ENCODE measurements at regions not wholly inside any gene's neighbourhood (a gene's known extent, or its start where the extent isn't known, plus 50 kb on each side); places are given as distances from the start of the nearest gene placed in this dataset.

GRCh38 chr14:66380143-66380542 is 106.0 kb upstream of the CCDC196 start:
- no peak for TF ChIP-seq MAFK (IDR thresholded peaks at IDR 0.05; ENCODE audit: low read depth, low read length)
- no peak for TF ChIP-seq RFX5 (IDR thresholded peaks at IDR 0.05; ENCODE audit: low read depth, low read length)
- no peak for TF ChIP-seq MXI1 (IDR thresholded peaks at IDR 0.05; ENCODE audit: borderline replicate concordance, low read depth, low read length)
- TF ChIP-seq SMC3 (IDR thresholded peaks at IDR 0.05; ENCODE audit: low read depth, low read length) = no peak
- no peak for TF ChIP-seq ELK1 (IDR thresholded peaks at IDR 0.05; ENCODE audit: borderline replicate concordance, low read depth, low read length)
- no peak for TF ChIP-seq FOS (IDR thresholded peaks at IDR 0.05; ENCODE audit: low read depth, low read length)
- no peak for TF ChIP-seq USF2 (IDR thresholded peaks at IDR 0.05; ENCODE audit: low read depth, low read length)
- TF ChIP-seq BHLHE40 (IDR thresholded peaks at IDR 0.05; ENCODE audit: low read depth, low read length) = no peak
- H3K79me1 ChIP-seq (ENCODE audit: low read depth in 1 of 2, low read length in 2 of 2) = no peaks in the 10 kb centered on the region
- DNase-seq (no peak), ATAC-seq (ENCODE audit: low read depth) (no peak)
- no peak overlapping the region for H3K9ac ChIP-seq (ENCODE audit: low read depth, low read length)
- H3K4me2 ChIP-seq (ENCODE audit: low read depth, low read length) = no peak overlapping the region
- in situ Hi-C loops (cut with MboI; ENCODE audit: low sequenced_read_pairs) (no loop called here), dilution Hi-C loops (cut with HindIII; ENCODE audit: low sequenced_read_pairs, unreplicated experiment) (no loop called here), intact Hi-C loops (cut with micrococcal nuclease) (no loop called here)
- no peak overlapping the region for H4K5ac ChIP-seq (ENCODE audit: low read depth, low read length)
- H3K14ac ChIP-seq (replicated peaks; ENCODE audit: low read depth, low read length) = no peak overlapping the region
- no peak overlapping the region for H3K4me3 ChIP-seq (ENCODE audit: insufficient read depth, low read depth, low read length)
- no peak overlapping the region for H4K8ac ChIP-seq (ENCODE audit: low read depth in 2 of 2, low read length in 2 of 2)
- no peaks in the 10 kb centered on the region for H3K27me3 ChIP-seq (ENCODE audit: control insufficient read depth, insufficient read depth, low read length)
- 0% methylated on average over 1 of the region's 1 CpG; no CpG with 5 or more reads in 1 of the 2 experiments for WGBS, 2 experiments (ENCODE audit: extremely low coverage in 2 of 2, insufficient read length in 1 of 2)
- H4K91ac ChIP-seq (ENCODE audit: insufficient read depth, low read depth, low read length) = no peak overlapping the region
- CTCF ChIA-PET = no interaction called here
- no peak overlapping the region for H2BK5ac ChIP-seq (ENCODE audit: low read depth, low read length, poor library complexity, severe bottlenecking)
- no peak overlapping the region for H3K18ac ChIP-seq (ENCODE audit: low read depth, low read length)
- no peaks in the 10 kb centered on the region for H3K9me3 ChIP-seq (ENCODE audit: control insufficient read depth, insufficient read depth, low read length)
- no peak overlapping the region for H2AK9ac ChIP-seq (replicated peaks; ENCODE audit: low read depth, low read length, poor library complexity)
- POLR2A ChIA-PET (ENCODE audit: unreplicated experiment) = no interaction called here
- no peak overlapping the region for H2BK120ac ChIP-seq (ENCODE audit: low read depth, low read length)
- H2AK5ac ChIP-seq (ENCODE audit: low read depth, low read length) = no peak overlapping the region
- no peak overlapping the region for H2AFZ ChIP-seq (replicated peaks; ENCODE audit: low read length, poor library complexity)
- no peak overlapping the region for H2BK15ac ChIP-seq (ENCODE audit: low read depth, low read length)
- H3K23ac ChIP-seq (ENCODE audit: low read depth, low read length) = no peak overlapping the region
- no peaks in the 10 kb centered on the region for H3K9me1 ChIP-seq (ENCODE audit: insufficient read depth, low read length)
- no peak overlapping the region for H3K27ac ChIP-seq (ENCODE audit: insufficient read depth, low read length)
- no peak overlapping the region for H2BK20ac ChIP-seq (ENCODE audit: low read depth, low read length)
- no peaks in the 10 kb centered on the region for H3K36me3 ChIP-seq (ENCODE audit: control insufficient read depth, insufficient read depth, low read length)
- H4K20me1 ChIP-seq (ENCODE audit: insufficient read depth, low read length) = no peaks in the 10 kb centered on the region
- BruUV-seq (replicated peaks) = no TSS peak
- no peak overlapping the region for H3K4ac ChIP-seq (ENCODE audit: low read depth, low read length)
- no peaks in the 10 kb centered on the region for H3K4me1 ChIP-seq (ENCODE audit: control insufficient read depth, insufficient read depth, low read length)
- H3K56ac ChIP-seq (ENCODE audit: extremely low read depth, insufficient read depth, low read length) = no peak overlapping the region
